ENCODE measurements at regions not wholly inside any gene's neighbourhood (a gene's known extent, or its start where the extent isn't known, plus 50 kb on each side); places are given as distances from the start of the nearest gene placed in this dataset.

GRCh38 chr7:27305854-27306253, 63.3 kb downstream of the EVX1 start:
- Histone ChIP-seq H3K4me2 (ENCODE audit: low read length) (no peak overlapping the region), H3K27ac (ENCODE audit: low read depth, low read length) (no peak overlapping the region), H4K20me1 (ENCODE audit: control insufficient read depth, insufficient read depth, low read depth, low read length) (no peaks in the 10 kb centered on the region), H3F3A (ENCODE audit: control insufficient read depth, insufficient read depth) (no peaks in the 10 kb centered on the region), H3K79me2 (ENCODE audit: control insufficient read depth, low read length) (no peaks in the 10 kb centered on the region), H3K4me3 (ENCODE audit: low read length) (no peak overlapping the region), H3K9me2 (replicated peaks; ENCODE audit: control insufficient read depth, low read length) (no peaks in the 10 kb centered on the region), H3K27me3 (ENCODE audit: control insufficient read depth, low read length) (no peaks in the 10 kb centered on the region; the same call in 1 of the 2 replicates), H3K4me1 (ENCODE audit: control insufficient read depth, low read length) (no peaks in the 10 kb centered on the region), H3K9me3 (ENCODE audit: control insufficient read depth, insufficient read depth, low read length) (no peaks in the 10 kb centered on the region), H3K36me3 (ENCODE audit: control insufficient read depth, low read length) (no peaks in the 10 kb centered on the region)
- TF ChIP-seq CTCF (IDR thresholded peaks at IDR 0.05; ENCODE audit: low read depth, low read length, poor library complexity, severe bottlenecking) (no peak), EZH2phosphoT487 (IDR thresholded peaks at IDR 0.05; ENCODE audit: borderline replicate concordance, low read length) (no peak)

- Histone ChIP-seq H3K36me3 (ENCODE audit: control insufficient read depth, low read length) (no peaks in the 10 kb centered on the region), H3F3A (ENCODE audit: control insufficient read depth, insufficient read depth) (no peaks in the 10 kb centered on the region), H3K9me2 (replicated peaks; ENCODE audit: control insufficient read depth, low read length) (no peaks in the 10 kb centered on the region), H4K20me1 (ENCODE audit: control insufficient read depth, insufficient read depth, low read depth, low read length) (no peaks in the 10 kb centered on the region), H3K4me1 (ENCODE audit: control insufficient read depth, low read length) (no peaks in the 10 kb centered on the region), H3K27me3 (ENCODE audit: control insufficient read depth, low read length) (peaks cover 23% of the 10 kb centered on the region), H3K27ac (ENCODE audit: low read depth, low read length) (no peak overlapping the region), H3K9me3 (ENCODE audit: control insufficient read depth, insufficient read depth, low read length) (no peaks in the 10 kb centered on the region), H3K4me2 (ENCODE audit: low read length) (no peak overlapping the region), H3K79me2 (ENCODE audit: control insufficient read depth, low read length) (no peaks in the 10 kb centered on the region), H3K4me3 (ENCODE audit: low read length) (no peak overlapping the region)
- TF ChIP-seq CTCF (IDR thresholded peaks at IDR 0.05; ENCODE audit: low read depth, low read length, poor library complexity, severe bottlenecking) (no peak), EZH2phosphoT487 (IDR thresholded peaks at IDR 0.05; ENCODE audit: borderline replicate concordance, low read length) (no peak)
Measured at GRCh38 chr7:27312820-27313219, 70.2 kb downstream of the EVX1 start.

- Histone ChIP-seq H3K4me3 (ENCODE audit: low read length) (no peak overlapping the region), H3K27me3 (ENCODE audit: control insufficient read depth, low read length) (peaks cover 23% of the 10 kb centered on the region), H3K9me3 (ENCODE audit: control insufficient read depth, insufficient read depth, low read length) (no peaks in the 10 kb centered on the region), H3K79me2 (ENCODE audit: control insufficient read depth, low read length) (no peaks in the 10 kb centered on the region), H4K20me1 (ENCODE audit: control insufficient read depth, insufficient read depth, low read depth, low read length) (no peaks in the 10 kb centered on the region), H3K36me3 (ENCODE audit: control insufficient read depth, low read length) (no peaks in the 10 kb centered on the region), H3K4me1 (ENCODE audit: control insufficient read depth, low read length) (no peaks in the 10 kb centered on the region), H3K27ac (ENCODE audit: low read depth, low read length) (no peak overlapping the region), H3F3A (ENCODE audit: control insufficient read depth, insufficient read depth) (no peaks in the 10 kb centered on the region), H3K9me2 (replicated peaks; ENCODE audit: control insufficient read depth, low read length) (no peaks in the 10 kb centered on the region), H3K4me2 (ENCODE audit: low read length) (no peak overlapping the region)
- no peak for TF ChIP-seq EZH2phosphoT487 (IDR thresholded peaks at IDR 0.05; ENCODE audit: borderline replicate concordance, low read length)
Measured at GRCh38 chr7:27314111-27314510, 71.5 kb downstream of the EVX1 start.

- no peaks in the 10 kb centered on the region for H3K4me1 ChIP-seq (ENCODE audit: control insufficient read depth, low read length)
- TF ChIP-seq EZH2phosphoT487 (IDR thresholded peaks at IDR 0.05; ENCODE audit: borderline replicate concordance, low read length) (no peak), CTCF (IDR thresholded peaks at IDR 0.05; ENCODE audit: low read depth, low read length, poor library complexity, severe bottlenecking) (no peak)
- H3K27me3 ChIP-seq (ENCODE audit: control insufficient read depth, low read length): peaks cover 25% of the 10 kb centered on the region
- no peaks in the 10 kb centered on the region for H3K9me3 ChIP-seq (ENCODE audit: control insufficient read depth, insufficient read depth, low read length)
- no peak overlapping the region for H3K27ac ChIP-seq (ENCODE audit: low read depth, low read length)
- H3K9me2 ChIP-seq (replicated peaks; ENCODE audit: control insufficient read depth, low read length): no peaks in the 10 kb centered on the region
- H3K79me2 ChIP-seq (ENCODE audit: control insufficient read depth, low read length): no peaks in the 10 kb centered on the region
- no peak overlapping the region for H3K4me3 ChIP-seq (ENCODE audit: low read length)
- H3K4me2 ChIP-seq (ENCODE audit: low read length): no peak overlapping the region
- H3K36me3 ChIP-seq (ENCODE audit: control insufficient read depth, low read length): no peaks in the 10 kb centered on the region
- H4K20me1 ChIP-seq (ENCODE audit: control insufficient read depth, insufficient read depth, low read depth, low read length): no peaks in the 10 kb centered on the region
- H3F3A ChIP-seq (ENCODE audit: control insufficient read depth, insufficient read depth): no peaks in the 10 kb centered on the region
Measured at GRCh38 chr7:27315066-27315465, 72.5 kb downstream of the EVX1 start.
